HPDE6-E6E7 (cell line): ENCODE measurements at regions not wholly inside any gene's neighbourhood (a gene's known extent, or its start where the extent isn't known, plus 50 kb on each side); places are given as distances from the start of the nearest gene placed in this dataset.
"Not testable (repeated sequence)": the region's sequence is repeated elsewhere in the genome, so short reads cannot be mapped to it uniquely, and the experiment has no call there.

Experiments used
- DNase-seq: peaks from one replicate; pipeline ENCODE4 v3.0.0; 2011; ENCODE audit warnings: missing footprints; ENCODE audit errors: extremely low spot score

DNA sequence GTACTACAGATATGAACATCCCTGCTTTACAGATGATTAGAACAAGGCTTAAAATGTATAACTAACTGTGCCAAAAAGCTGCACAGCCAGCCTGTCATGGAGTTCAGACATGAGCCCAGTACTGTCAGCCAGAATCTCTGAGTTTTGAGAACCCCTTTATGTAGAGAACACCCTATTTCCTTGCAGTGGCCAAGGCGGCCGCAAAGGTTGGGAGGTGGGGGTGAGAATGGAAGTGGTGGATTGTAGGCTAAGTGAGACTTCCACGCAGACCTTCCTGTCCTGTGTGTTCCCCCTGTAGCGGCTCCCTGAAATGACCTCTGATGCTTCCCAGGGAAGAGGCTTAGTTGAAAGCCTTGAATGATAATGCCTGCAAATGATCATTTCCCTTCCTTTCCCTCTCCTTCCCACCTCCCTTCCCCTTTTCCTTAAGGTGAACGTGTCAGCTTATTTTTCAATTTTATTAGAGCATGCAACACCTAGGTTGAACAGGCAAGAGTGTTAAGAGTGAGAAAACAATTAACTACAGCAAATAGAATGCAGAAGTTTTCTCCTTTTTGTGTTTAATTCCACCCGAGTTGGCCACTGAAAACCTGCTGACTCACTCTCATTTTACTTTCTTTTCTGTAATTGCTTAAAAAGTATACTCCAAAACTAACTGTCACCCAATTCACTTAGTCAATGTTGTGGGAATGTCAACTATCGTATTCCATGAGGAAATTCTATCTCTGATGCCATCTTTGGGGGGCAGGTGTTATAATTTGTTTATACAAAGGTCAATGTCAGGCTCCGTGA is 167.0 kb upstream of the EDNRB start:
- DNase-seq = no peak

DNA sequence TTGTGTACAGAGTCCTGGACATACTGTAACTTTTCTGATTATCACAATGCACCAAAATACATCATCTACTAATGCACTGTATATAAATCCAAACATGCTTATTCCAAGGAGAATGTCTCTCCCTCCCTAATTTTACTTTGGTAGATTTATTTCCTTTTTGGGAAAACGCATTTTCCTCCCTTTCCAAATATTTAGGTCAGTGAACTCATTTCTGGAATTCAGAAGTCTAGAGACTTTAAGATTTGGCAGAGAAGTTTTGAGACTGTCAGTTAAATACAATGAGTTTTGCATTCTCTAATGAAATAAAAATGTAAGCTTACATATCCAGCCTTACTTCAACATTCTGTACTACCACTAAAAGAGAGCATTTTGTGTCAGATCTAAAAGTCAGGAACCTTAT is 165.8 kb upstream of the EDNRB start:
- no peak for DNase-seq

DNA sequence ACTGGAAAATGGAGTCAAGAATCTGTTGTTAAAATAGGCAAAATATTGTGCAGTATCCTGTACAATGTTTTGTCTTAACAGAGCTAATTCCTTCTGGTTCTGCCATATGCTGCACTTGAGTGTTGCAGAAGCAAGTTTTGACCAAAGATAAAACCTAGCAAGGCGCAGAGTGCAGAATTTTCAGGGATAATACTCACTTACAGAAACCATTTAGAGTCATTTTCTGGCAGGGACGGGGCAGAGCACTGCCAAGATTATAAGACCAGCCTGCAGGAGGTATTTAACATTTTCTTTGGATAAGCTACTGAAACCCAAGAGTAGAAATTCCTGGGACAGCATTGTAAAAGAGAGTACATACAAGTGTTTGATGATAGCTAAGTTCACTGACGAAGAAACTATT is 159.5 kb upstream of the EDNRB start:
- no peak for DNase-seq

DNA sequence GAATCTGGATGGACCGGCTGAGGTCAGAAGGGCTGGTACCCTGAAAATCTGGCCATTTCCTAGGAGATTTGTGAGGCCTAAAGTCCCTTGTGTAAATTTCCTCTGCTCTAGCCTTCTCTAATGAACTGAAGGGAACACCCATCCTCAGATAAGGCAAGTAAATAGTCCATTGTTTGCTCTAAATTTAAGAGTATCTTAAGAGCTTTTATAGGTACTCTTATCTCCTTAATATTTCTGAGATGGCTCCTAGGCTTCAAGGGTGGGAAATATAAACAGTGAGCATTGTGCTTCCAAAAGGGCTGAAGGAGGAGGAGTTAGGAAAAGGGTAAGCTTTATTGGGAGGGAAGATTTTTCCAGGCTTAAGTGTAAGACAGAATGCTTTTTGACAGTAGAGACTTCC is 148.7 kb upstream of the EDNRB start:
- DNase-seq = no peak

DNA sequence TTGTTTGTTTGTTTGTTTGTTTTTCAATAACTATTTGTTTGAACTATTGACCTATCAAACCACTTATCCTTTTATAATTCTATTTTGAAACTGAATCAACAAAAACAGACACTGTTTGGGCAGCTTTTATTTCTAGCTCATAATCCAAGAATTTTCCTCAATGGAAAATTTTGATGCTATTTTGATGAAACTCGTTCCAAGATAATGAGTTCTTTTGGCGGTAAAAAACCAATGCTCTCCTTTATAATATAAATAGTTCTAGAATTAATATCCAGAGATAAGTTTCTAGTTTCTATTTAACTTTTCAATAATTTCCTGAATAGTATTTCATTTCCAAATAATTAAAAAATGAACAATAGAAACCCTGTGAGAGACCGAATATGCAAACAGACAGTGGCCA is 146.5 kb upstream of the EDNRB start:
- DNase-seq = no peak

DNA sequence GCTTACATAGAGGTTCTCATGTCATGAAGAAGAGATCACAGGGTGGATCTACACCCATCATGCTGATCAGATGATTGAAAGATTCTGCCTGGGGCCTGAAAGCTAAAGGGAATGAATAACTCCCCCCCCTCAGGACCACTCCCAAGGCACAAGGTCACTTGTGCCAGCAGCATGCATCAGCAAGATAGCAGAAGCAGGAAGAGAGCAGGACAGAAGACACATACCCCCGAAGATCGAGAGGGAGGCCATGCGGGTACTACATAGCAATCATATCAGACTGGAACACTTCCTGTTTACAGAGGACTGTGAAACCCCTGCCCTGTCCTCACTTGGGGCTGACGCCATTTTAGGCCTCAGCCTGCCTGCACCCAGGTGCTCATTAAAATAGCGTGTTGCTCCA is 143.2 kb upstream of the EDNRB start:
- no peak for DNase-seq

DNA sequence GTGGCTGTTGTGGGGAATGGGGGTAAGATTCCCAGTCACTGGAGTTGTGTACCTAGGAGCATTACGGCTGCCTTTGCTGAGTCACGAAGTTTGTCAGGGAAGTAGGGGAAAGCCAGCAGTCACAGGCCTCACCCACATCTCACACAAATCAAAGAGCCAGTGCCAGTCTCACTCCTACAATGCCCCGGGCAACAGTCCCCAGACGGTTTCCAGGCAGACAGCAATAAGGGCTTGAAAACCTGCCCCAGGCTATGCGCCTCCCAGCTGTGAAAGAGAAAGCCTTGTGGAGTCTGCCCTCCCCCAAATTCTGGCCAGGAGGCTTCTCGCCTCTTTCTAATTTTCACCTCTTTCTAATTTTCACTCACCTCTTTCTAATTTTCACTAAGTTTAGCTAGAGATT is 142.3 kb upstream of the EDNRB start:
- no peak for DNase-seq

DNA sequence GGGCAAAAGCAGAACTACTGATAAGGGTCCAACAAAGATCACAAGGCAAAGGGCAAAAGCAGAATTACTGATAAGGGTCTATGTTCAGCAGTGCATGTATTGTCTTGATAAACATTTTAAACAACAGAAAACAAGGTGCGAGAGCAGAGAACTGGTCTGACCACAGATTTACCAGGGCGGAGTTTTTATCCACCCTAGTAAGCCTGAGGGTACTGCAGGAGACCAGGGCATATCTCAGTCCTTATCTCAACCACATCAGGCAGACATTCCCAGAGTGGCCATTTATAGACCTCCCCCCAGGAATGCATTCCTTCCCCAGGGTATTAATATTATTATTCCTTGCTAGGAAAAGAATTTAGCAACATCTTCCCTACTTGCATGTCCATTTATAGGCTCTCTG is 138.2 kb upstream of the EDNRB start:
- not testable (repeated sequence) for DNase-seq

DNA sequence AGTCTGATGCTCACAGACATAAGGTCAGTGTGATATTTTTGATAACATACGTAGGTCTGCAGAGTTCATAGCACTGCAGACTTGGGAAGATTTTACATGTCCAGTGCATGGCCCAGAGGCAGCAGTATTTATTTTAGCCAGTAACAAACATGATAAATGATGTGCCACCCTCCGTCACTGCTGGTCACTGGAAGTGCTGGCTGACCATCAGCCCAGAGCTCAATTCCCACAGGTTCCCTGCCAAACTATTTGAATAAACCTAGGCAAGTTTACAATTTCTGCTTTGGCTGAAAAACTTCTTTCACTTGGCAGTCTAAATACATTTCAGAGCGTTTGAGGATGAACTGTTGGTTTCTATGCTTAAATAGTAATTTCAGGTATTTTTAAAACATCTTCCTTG is 135.5 kb upstream of the EDNRB start:
- no peak for DNase-seq

DNA sequence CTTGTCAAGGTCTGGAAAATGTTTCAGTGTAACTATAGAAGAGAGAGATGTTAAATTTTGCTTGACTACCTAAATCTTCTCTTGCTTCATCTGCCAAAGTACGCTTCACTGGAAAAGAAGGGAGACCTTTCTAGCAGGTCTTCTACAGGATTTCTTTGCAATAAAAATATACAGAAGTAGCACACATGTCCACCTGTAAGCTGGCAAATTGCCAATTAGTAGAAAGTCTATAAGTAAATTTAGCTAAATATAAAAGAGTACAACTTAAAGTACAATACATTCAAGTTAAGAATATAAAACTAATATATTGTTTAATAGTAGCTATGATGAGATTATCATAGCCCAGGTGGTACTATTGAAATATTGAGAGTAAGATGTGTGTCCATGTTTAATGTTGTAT is 128.5 kb upstream of the EDNRB start:
- no peak for DNase-seq

DNA sequence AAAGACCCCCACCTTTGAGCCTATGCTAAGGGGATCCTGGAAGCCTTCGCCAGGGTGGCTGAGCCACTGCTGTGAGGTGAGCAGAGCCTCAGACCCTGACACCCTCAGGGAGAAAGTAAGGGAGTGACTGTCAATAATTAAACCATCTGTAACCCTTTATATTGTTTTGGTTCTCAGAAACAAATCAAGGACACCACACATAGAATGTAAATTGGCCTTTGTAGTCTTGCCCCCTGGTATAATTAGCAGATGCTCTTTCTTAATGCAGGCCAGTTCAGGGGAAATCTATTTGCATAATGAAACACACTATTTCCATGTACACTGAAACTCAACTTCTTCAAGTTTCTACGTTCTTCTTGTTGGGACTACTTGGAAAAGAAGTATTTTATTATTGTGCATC is 127.7 kb upstream of the EDNRB start:
- DNase-seq = no peak

DNA sequence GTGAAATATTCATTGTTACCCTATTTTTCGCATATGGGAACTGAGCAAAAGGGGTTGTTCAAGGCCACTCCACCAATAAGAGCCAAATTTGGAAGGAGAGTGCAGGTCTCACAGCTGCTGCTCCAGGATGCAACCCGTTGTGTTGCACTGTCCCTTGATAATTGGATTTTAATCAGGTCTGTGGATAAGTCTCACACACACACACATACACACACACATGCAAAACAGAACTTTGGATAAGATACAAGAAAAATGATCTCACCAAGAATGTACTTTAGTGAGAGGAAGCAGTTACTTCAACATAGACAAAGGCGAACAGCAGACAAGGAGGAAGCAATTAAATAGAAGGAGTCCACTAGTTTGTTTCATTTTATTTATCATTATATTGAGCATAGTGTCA is 127.3 kb upstream of the EDNRB start:
- DNase-seq = no peak

DNA sequence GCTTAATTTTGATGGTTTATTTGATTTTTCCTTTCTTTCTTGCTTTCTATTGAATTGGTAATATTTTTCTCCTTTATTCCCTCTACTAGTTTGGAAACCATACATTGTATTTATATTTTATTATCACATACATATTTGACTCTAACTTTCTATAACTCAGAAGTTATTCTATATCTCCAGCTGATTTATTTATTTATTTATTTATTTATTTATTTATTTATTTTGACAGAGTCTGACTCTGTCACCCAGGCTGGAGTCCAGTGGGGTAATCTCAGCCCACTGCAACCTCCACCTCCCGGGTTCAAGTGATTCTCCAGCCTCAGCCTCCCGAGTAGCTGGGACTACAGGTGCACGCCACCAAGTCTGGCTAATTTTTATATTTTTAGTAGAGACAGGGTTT is 122.7 kb upstream of the EDNRB start:
- DNase-seq = not testable (repeated sequence)

DNA sequence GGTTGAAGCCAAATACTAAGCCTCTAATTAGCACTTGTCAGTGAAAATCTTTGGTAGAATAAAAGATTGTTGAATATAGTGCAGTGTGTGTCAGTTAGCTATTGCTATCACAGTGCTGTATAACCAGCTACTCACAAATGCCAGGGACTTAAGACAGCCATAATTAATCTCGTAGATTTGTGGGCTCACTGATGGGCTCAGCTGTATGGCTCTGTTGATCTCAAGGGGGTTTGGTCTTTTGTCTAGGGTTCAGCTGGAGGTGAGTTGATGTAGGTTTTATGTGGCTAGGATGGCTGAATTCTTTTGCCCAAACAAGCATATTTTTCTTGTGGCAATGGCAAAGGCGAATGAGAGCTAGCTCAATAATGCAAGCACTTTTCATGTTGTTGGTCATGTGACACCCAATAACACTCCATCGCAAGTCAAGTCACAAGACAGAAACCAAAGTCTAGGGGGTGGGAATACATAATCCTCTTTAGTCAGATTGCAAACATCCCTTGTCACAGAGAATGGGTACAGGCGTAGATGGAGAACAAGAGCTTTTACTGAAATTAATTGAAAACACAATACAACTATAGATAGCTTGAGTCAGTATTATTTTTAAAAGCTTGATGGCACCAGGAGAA is 121.7 kb upstream of the EDNRB start:
- DNase-seq = no peak

DNA sequence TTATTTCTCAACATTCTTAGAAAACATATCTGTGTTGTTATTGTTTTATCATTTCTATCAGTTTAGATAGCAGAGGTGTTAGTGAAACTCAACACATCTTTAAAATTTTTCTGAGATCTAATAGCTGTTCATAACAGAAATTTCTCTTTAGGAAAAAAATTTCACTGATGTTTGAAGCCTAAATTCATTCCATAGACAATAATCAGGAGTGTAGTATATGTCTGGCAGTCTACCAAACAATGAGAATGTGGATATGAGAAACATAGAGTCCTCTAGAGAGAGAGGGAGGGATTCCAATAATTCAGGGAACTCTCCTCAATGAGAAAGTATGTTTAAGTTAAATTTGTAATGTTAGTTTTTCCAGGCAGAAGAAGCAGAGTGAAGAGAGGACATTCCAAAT is 118.2 kb upstream of the EDNRB start:
- DNase-seq = no peak

DNA sequence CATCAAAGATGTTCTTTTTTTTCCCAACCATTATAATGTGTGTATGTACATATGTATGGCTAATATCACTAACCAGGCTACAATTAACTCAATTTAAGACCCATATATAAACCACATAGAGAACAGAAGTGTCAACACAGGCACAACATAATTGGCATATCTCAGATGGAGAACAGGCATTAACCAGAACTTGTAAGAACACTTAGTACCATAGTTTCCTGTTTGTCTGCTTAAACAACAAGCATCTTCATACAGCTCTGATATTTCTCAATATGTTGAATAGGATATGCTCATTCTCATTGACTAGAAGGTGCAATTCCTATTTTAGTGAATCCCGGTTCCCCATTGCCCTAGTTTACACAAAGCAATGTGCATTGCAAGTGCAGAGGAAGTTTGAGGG is 116.9 kb upstream of the EDNRB start:
- no peak for DNase-seq

DNA sequence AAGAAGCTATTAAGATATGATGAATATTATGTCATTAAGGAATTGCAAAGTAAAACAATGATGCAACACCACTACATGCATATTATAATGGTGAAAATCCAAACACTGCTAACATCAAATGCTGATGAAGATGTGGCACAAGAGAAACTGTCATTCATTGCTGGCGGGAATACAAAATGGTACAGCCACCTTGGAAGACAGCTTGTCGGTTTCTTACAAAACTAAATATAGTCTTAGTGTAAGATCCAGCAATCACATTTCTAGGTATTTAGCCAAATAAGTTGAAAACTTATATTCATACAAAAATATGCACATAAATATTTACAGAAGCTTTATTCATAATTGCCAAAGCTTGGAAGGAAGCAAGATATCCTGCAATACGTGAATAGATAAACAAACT is 114.9 kb upstream of the EDNRB start:
- no peak for DNase-seq

DNA sequence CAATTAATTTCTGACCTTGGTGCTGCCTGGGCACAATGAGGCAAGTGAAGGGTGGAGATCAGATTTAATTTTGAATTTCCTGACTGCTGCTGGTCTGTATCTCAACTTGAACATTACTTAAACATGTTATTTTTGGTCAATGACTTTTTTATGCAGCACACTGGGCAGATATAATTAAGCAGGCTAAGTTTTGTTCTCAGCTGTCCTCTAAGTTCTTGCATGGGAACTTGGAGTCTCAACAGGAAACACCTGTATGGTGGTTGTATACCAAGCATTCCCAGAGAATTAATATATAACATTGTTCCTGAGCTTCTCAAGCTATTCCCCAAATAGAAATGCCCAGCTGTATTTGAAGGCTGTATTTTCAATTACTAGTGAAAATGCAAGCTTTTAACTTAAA is 113.5 kb upstream of the EDNRB start:
- DNase-seq = no peak

DNA sequence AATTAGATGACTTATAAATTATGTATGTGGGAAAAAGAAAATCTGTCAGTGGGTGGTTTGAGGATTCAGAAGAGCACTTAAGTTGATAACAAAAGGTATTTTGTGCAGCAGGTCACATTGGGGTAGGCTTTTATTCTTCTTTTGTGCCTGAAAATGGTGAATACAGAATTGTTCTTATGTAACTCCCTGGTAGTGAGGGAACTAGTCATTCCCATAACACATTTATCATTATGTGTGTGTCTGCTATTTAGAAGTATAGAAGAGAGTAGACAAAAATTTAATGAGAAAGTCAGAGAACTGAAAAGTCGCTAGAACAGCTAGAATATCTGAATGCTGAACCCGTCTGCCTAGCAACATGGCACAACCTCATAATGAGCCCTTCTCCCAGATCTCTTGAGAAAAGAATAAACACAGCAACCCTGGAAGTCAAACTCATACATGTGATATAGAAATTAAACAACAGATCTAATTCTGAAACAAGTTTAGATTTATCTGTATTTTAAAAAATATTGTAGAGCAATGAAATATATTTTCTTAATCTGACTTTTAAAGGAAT is 111.8 kb upstream of the EDNRB start:
- no peak for DNase-seq

DNA sequence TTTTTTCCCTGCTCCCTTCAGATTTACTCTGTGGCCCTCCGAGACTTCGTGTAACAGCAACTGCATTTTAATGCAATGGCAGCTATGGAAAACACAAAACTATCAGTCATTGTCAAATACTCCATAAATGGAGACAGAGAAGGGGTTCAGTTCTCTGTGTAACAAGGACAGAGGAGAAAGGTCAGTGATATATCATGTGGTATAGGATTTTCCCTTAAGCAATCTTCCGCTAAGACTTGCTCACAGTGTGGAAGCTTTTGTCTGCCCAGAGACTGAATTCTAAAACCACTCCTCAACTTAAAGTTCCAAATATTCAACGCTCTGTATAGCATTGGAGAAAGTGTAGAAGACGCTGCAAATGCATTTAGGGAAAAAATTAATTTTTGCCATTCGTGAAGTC is 111.3 kb upstream of the EDNRB start:
- DNase-seq = no peak

DNA sequence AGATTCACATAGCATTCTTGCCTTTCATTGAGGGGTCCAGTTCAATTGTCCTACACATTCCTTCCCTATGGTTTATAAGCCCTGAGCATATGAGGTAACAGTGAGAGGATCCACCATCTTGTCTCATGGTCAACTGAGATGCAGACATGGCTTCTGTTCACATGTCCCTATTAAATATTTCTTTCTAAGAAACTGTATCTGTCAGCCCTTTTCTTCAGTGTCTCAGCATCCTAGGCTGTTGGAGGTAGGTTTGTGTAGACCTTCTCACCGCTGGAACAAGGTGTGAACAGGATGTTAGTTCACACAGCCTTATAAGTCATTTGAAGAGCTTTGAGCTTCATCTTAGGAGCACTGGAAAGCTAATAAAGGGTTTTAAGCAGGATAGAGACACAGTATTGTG is 110.3 kb upstream of the EDNRB start:
- DNase-seq = no peak

DNA sequence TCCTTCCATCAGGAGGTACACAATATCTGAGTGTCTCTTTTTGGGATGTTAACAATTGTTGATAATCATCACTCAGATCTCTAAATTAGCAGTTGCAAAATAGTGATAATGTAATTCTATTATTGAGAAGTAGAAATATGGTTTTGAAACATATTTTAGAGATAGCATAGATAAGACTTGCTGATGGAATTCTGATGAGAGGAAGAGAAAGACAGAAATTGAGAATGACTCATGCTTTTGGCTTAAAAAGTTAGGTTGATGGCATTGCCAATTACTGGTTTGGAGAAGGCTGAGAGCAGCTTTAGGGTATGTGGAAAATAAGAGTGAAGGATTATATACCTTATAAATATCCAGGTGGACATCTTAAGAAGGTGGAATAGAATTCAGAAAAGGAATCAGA is 106.4 kb upstream of the EDNRB start:
- no peak for DNase-seq

DNA sequence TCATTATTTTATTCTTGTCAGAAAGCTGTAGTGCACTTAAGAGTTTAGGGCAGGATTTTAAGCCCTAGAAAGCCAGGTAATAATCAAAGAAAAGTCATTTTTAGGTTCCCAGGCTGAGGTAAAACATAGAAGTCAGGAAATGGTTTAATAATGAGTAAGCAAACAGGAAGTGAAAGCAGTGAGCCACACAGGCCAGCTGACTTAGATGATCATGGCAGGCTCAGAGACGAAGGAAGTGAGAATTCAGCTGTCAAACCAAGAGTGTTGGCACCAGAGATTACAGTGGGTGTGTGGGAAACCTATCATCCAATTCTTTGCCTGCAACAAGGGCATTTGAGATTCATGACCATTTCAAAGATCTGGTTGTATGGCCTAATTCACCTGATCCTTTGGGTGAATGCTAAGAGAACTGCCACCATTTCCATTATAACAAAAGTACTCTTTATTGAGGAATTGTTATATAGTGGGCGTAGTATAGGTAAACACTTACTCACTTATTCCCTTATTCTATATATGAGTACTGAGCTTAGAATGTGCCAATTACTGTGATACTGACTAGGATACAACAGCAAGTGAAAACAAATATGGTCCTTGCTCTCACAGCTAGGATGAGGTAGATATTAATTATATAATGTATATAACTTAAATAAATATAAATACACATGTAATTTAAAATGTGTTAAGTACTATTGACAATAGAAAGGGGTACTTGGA is 103.7 kb upstream of the EDNRB start:
- DNase-seq = peak; percentile 31
